PC-9 (cell line): ENCODE measurements at regions not wholly inside any gene's neighbourhood (a gene's known extent, or its start where the extent isn't known, plus 50 kb on each side); places are given as distances from the start of the nearest gene placed in this dataset.

Source experiments
- CTCF ChIP-seq: fragments of 200-600 bp; sonication (generic); conservative IDR thresholded peaks from 2 replicates; pipeline ENCODE4 v1.6.1; 2017; ENCODE audit warnings: mixed run types, antibody characterized with exemption, mild to moderate bottlenecking, moderate library complexity
- EZH2 ChIP-seq: fragments of 200-600 bp; sonication (generic); IDR thresholded peaks from 2 replicates; pipeline ENCODE4 v1.8.0; 2017; ENCODE audit warnings: antibody characterized with exemption, low read depth

- no peak for TF ChIP-seq CTCF
- no peak for TF ChIP-seq EZH2
These were observed 210.9 kb upstream of the CSF3R start for GRCh38 chr1:36693603-36694002.
